SK-N-DZ (cell line): ENCODE measurements at regions not wholly inside any gene's neighbourhood (a gene's known extent, or its start where the extent isn't known, plus 50 kb on each side); places are given as distances from the start of the nearest gene placed in this dataset.

ENCODE experiments used
- DNase-seq: peaks from one replicate; pipeline ENCODE4 v3.0.0-alpha.2; 2015; ENCODE audit warnings: low spot score

DNA sequence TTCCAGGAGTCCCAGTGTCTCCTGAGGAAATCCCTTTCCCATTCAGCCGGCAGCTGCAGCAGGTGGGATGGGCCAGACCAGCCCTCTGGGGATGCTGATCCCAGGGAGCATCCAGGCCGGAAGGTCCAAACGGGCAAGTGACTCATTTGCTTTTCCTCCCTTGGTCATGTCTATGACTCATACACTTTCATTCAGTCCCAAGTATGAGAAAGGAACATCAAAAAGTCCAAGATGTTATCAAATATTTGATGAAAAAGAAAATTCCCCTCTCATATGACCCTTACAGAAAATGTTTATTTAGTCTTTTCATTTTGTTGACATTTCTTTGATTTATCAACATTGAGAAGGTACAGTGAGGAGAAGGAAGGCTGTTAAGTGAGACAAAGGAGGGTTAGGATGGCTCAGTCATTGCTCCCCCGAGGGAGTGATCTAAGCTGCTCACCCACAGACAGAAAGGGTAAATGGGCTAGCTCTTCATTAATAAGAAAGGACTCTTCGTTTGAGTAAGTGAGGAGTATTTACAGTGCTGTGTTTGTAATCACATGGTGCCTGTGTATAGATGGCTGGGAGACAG, 117.6 kb upstream of the ANKRD55 start:
- DNase-seq = no peak

DNA sequence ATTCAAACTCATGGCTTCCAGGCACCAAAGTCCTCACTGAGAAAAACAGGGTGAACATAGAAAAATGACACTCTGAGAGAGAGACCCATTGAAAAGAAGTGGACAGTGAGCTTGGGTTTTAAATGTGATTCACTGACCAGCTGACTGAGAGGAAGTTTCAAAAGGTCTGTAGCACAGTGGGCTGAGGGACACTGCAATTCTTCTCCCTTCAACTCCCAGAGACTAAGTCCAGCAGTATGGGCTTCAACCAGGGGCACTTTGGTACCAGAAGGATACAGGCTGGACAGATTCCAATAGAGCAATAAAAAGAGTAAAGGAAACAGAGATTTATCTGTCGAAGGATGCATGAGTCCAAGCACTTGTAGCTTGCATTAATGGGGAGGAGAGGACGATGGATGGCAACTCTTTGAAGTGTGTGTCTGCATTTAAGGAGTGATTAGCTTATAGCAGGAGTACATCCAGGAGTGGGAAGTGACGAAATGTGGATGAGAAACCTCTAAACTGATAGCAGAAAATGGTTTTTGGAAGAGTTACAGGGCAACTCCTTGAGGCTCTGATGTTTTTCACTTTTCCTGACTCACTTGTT, 117.0 kb upstream of the ANKRD55 start:
- DNase-seq = no peak

DNA sequence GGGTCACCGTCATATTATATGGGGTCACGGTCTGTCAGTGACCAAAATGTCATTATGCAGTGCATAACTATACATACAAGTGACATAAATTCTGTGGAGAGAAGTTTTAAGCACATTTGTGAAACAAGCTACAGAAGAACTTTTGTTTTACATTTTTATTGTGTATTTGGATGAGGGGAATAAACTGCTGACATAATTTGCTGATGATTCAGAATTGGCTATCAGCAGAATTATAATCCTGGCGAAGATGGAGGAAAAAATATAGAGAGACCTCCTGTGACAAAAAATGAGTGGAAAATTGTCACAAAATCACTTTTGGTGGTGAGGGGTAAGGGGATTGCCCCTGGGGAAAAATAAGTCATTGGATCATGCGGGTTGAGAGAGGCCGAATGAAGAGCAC, 116.3 kb upstream of the ANKRD55 start:
- no peak for DNase-seq

DNA sequence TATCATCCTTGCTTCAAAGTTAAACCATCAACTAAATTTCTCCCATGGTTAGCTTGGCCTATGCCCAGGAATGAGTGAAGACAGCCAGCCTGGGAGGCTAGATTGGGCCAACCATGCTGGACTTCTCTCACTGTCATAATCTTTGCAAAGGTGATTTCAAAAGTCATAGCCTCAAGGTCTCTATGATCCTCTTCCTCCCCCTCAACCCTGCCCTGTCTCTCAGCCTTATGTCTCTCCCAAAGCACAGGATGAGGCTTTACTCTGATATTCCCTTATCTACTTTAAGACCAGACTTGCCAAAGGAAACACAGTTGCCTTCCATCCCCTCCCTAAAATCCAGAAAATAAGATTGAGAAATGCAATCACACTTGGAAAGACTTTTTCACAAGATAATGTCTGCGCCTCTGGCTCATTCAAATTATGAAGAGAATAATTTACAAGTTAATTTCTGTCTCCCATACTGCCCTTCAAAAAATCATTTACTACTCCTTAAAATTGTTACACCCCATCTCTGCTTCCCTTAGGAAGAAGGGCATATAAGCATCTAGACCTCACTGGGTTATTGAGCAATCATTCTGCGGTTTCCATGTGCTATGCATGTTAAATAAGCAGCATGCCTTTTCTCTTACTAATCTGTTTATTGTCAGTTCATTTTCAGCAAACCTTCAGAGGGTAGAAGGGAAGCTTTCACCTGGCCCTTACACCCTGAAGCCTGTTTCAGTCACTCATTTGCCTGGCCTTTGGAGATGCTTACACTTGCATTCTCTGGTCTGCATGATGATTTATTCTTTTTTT, 113.8 kb upstream of the ANKRD55 start:
- no peak for DNase-seq

DNA sequence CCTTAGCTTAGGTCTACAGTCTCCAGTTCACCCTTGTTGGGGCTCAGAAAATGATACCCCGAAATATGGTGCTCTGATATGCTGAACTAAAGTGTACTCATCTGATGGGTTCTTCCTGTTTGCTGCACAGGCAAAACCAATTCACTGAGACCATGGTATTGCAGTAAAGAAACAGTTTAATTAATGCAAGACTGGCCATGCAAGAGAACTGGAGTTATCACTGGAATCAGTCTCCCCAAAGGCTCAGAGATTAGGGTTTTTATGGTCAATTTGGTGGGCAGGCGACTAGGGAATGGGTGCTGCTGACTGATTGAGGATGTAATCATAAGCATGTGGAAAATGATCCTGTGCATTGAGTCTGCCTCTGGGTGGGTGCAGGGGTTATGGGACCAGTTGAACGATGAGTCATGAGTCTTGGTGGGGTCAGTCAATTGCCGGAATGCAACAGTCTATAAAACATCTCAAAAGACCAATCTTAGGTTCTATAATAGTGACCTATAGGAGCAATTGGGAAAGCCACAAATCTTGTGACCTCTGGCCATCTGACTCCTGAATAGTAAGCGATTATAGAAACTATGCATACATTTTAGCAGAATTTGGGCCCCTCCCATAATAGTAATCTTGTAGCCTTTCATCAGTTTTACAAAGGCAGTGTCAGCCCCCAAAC, 113.0 kb upstream of the ANKRD55 start:
- no peak for DNase-seq

DNA sequence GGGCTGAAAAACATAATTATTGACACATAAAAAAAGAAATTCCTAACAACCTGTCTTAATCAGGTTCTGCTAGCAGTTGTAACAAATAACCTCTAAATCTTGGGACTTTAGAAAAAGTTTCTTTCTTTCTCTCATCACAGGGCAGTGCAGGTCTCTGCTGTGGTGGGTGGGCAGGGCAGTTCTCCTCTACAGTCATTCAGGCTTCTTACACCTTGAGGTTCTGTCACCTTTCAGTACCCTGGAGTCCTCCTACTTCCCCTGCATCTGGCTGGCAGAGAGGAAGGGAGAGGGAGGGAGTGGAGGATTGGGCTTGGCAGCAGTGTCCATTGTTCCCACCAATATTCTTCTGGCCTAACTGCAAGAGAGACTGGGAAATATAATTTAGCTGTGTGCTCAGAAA, 112.2 kb upstream of the ANKRD55 start:
- no peak for DNase-seq

DNA sequence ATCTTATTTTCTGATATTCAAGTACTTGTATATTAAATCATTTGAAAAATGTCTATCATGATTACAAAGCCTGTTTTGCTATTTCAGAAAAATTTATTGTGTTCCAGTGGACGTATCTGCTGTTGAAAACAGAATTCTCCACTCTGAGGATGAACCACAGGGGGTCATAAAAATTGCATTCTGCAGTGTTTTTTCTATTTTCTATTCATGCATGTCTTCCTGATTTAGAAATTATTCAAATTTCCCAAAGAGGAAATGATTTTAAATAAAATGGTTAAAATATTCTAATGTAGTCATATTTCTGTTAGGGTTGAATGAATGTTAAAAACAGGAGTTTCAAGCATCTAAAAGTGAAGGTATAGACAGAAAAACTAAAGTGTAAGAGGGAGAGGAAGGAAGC, 111.5 kb upstream of the ANKRD55 start:
- DNase-seq = no peak

DNA sequence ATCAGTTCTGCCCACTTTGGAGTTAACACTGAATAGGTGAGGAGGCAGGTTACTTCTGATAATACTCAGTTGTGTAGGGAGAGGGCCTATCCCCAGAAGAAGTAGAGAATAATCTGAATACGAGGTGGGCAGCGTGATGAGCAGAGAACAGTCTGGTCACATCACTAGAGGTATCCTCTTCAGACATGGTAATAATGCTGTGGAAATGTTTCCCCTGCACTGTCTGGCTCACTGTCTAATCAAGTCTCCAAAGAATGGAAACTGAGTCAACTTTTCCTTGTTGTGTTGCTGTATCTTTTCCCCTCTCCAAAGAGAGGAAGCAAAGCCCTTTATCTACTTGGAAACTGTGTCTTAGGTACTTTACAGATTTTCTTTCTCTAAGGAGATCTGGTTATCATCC, 110.9 kb upstream of the ANKRD55 start:
- DNase-seq = no peak

DNA sequence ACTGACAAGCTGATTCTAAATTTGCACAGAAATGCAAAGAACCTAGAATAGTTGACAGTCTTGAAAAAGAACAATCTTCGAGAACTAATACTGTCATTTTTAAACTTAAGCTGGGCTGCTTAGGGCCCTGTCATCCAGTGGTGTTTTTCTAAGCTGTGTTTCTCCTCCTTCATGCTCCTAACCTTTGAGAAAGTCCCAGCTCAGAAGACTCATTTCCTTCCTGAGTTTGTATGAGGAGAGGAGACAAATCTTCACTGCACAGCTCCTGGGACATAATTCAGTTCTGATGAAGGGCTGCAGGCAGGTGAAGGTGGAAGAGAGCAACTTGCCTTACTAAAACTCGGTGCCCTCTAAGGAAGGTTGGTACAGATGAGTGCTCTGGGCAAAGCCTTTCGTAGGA, 109.5 kb upstream of the ANKRD55 start:
- DNase-seq = no peak

DNA sequence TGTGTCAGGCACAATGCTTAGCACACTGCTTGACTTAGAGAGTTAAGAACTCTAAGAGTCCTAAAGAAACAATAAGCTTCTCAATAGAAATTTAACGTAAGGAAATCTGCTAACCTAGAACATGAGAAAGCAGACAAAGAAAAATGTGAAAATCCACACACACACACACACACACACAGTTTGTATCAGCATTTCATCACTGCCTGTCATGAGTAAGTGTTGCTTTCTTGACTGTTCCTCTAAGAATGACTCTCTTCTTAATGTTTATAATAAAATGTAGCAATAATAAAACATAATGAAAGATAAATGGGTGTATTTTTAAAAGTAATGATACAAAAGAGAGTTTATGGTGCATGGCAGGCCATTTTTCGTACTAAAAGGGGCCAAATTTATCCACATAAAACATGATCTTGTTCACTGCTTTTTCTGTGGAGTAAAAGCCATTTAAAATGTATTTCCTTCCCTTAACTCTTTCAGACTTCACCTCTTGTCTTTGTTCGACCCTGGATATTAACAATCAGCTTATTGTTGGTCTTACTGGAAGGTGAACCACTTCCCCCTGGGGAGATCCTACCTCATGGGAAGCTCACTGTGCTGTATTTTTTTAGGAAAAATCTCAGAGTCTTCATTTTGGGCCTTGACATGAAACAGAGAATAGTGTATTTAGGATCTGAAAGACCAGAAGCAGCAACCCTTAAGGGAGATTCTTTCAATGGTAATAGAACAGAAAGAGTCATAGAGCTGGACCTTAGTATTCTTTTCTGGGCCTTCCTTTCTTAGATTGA, 107.3 kb upstream of the ANKRD55 start:
- no peak for DNase-seq

DNA sequence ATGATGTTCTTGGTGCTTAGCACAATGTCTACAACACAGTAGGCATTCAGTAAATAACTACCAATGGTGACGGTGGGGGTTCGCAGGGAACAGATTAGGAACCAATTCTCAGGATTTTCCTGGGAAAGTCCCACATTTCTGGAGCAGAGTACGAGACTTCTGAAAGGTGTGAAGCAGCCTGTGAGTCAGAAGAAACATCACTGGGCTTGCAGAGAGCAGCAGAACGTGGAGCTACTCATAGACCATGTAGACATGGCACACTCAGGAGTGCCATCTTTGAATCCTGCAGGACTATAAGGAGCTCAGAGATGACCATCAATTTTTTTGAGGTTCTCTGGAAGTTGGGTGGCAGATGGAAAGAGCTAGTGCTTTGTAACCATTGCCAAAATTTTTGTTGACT, 106.6 kb upstream of the ANKRD55 start:
- DNase-seq = no peak

DNA sequence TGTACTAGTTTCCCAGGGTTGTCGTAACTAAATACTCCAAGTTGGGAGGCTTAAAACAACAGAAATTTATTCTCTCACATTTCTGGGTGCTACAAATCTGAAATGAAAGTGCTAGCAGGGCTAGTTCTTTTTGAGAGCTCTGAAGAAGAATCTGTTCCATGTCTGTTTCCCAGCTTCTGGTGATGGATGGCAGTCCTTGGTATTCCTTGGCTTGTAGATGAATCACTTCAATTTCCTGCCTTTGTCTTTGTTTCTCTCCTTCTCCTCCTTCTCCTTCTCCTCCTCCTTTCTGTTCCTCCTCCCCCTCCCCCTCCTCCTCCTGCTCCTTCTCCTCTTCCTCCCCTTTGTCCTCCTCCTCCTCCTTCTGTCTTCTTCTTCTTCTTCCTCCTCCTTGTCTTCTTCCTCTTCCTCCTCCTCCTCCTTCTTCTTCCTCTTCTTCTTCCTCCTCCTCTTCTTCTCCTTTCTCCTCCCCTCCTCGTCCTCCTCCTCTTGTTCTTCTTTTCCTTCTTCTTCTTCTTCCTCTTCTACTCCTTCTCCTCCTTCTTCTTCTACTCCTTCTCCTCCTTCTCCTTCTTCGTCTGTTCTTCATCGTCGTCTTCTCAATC, 104.7 kb upstream of the ANKRD55 start:
- DNase-seq = no peak

DNA sequence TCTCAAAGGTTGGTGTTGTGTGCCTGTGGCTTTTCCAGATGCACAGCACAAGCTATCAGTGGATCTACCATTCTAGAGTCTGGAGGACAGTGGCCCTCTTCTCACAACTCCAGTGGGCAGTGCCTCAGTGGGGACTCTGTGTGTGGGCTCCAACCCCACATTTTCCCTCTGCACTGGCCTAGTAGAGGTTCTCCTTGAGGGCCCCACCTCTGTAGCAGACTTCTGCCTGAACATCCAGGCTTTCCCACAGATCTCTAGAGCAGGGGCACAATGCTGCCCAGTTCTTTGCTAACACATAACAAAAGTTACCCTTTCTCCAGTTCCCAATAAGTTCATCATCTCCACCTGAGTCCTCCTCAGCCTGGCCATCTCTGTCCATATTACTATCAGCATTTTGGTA, 102.1 kb upstream of the ANKRD55 start:
- no peak for DNase-seq

DNA sequence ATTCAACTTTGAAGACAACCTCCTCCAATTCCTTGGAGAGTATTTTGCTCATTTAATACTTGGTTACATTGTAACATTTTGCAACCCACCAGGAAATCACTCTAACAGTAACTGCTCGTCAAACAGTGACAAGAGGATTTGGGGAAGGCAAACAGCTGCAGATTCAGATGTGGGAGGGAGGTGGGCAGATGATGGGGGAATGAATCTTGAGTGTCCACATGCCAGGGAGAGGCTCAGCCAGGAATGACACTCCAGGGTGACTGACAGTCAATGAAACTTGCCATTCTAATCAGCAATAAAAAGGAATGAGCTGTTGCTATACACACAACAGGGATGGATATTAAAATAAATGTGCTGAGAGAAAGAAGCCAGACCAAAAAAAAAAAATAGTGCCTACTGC, 97.7 kb upstream of the ANKRD55 start:
- DNase-seq = no peak

DNA sequence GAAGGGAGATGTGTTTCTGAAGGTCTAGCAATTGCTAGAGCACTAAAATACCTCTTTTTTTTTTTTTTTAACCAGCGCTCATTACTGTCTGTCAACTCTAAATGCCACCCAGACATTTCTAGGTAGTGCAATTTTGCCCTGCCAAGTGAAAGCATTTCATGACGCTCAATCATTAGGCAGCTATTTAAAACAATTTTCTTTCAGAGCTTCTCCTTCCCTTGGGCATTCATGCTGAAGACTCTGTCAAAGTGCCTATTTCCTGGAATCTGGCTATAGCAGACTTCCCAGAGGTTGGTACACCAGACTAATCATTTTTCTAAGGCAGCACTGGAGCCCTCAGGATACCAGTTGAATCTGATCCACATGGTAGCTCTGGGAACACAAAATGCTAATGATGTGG, 97.0 kb upstream of the ANKRD55 start:
- DNase-seq = no peak

DNA sequence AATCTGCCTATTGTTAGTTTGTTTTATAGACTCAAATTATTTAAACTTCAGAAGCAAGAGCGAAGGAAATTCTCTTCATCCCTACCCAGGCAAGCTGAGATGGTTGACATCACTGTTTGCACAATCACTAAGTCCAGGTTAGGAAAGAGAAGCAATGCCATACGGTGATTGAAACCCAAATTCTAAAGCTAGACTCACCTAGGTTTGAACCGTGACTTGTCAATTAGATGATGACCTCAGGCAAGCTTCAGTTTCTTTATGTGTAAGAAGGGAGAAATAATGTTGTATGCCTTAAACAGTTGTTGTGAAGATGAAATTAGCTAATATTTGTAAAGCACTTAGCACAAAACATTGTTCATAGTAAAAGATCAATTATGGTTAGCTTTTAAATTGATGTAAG, 96.5 kb upstream of the ANKRD55 start:
- no peak for DNase-seq

DNA sequence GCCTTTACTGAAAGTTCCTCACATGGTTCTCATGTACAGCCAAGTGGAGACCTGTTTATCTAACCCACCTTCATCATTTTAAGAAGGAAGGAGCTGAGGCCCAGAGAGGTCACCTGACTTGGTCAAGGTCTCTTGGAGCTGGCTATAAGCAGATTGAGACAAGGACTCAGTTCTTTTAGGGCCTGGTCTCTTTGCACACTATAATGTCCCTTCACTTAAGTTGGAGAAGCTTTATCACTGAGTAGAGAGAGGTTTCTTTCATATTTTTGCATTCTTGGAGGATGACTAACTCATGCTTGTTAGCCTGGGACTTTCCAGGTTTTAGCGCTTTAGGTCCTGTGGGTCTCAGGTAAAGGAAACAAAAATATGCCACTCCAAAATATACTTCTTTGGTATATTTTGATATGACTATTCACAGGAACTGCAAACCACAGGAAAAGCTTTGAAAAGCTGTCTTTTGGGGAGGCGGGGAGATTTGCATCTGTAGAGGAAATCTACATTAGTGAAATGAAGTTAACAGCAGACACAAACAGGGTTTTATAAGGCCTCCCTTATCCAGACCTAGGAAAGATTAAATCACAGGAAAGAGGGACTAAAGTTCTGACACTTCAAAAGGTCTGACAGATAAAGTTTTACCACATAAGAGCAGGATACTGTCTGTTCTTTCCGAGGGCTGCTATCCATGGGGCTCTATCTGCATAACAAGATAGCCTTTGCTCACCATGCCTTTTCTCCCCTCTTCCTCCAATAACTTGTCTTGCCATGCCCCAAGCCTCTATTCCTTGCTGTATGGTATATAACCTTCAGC, 95.8 kb upstream of the ANKRD55 start:
- DNase-seq = no peak

DNA sequence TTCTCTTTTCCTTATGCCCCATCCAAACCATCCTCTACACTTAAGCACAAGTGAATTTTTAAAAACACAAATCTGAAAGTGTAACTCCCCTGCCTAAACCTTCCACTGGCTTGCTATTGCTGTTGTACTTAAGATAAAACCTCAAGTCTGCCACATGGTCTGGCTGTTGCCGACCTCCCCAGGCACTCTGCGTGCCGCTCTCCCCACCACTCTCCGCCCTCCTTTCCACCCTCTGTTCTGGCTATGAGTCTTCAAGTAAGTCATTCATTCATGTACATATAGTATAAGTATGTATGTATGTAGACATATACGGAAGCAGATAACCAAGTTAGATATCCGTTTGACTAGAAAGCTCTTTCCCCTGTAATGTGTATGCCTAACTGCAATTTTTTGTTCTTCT, 94.7 kb upstream of the ANKRD55 start:
- no peak for DNase-seq

DNA sequence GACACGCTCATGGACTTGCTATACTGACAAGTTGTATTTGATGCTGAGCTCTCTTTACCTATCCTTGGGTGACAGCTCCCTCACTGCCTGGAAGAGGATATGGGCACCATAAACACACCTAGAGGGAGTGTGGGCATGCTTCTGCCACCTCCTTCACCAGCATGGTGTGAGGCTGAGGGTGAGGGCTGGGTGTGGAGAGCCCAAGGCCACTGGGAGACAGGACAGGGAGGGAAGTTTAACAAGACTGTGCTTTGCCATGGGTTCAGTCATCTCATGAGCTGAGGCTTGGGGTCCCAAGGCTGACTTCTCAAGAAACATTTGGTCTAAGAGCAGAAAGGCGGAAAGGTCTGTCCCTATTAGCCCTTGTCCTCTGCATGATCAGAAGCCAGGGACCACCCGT, 93.6 kb upstream of the ANKRD55 start:
- no peak for DNase-seq

DNA sequence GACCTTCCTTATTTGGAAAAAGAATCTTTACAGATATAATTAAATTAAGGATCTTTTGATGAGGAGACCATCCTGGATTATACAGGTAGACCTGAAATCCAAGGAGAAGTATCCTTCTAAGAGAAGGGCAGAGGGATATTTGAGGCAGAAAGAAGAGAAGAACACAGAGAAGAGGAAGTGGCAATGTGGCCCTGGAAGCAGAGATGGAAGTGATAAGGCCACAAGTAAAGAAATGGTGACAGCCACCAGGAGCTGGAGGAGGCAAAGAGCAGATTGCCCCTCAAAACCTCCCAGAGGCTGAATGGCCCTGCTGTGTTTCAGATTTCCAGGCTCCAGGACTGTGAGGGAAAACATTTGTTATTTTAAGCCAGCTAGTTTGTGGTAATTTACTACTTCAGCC, 93.0 kb upstream of the ANKRD55 start:
- peak; percentile 7 for DNase-seq

DNA sequence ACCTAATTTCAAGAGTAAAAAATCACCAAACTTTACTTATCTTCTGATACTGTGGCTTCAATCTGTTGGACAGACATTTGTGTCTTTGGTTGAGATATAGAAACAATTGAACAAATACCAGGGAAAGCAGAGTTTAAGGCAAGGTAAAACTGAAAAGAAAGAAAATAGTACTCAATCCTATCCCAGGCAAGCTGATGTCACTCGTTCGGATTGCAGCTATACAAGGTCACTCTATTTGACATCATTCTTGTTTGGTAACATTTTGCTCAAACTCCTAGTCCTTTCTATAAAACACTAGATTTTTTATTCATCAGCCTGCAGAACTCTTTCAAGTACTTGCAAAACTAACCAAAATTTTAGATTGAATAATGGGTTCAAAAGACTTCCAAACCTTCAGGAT, 91.9 kb upstream of the ANKRD55 start:
- no peak for DNase-seq
